Neural crest cell (in vitro differentiated cells): ENCODE measurements at regions not wholly inside any gene's neighbourhood (a gene's known extent, or its start where the extent isn't known, plus 50 kb on each side); places are given as distances from the start of the nearest gene placed in this dataset.

ENCODE experiments used
- DNase-seq: peaks from one replicate; pipeline ENCODE4 v3.0.0; 2021; ENCODE audit warnings: low read depth, mixed read lengths, low spot score
- H3K27ac Mint-ChIP-seq: one replicate; pipeline ENCODE4 v1.8.0; 2021; ENCODE audit warnings: mild to moderate bottlenecking, mixed read lengths; ENCODE audit not compliant: unreplicated experiment
- H3K27me3 Mint-ChIP-seq: 2 replicates; pipeline ENCODE4 v1.8.0; 2021; ENCODE audit warnings: low read depth, mild to moderate bottlenecking, mixed read lengths
- H3K36me3 Mint-ChIP-seq: 2 replicates; pipeline ENCODE4 v1.8.0; 2021; ENCODE audit warnings: low read depth, mild to moderate bottlenecking, mixed read lengths
- H3K4me1 Mint-ChIP-seq: 2 replicates; pipeline ENCODE4 v1.8.0; 2021; ENCODE audit warnings: mixed read lengths
- H3K4me3 Mint-ChIP-seq: one replicate; pipeline ENCODE4 v1.8.0; 2021; ENCODE audit warnings: mild to moderate bottlenecking, mixed read lengths
- H3K9me3 Mint-ChIP-seq: 2 replicates; pipeline ENCODE4 v1.8.0; 2021; ENCODE audit warnings: mixed read lengths
- TF ChIP-seq, protein P1 (sequence below): fragments of 200-600 bp; sonication (generic); conservative IDR thresholded peaks from 2 replicates; pipeline ENCODE4 v1.5.0; 2021; ENCODE audit warnings: antibody characterized with exemption, mild to moderate bottlenecking

DNA sequence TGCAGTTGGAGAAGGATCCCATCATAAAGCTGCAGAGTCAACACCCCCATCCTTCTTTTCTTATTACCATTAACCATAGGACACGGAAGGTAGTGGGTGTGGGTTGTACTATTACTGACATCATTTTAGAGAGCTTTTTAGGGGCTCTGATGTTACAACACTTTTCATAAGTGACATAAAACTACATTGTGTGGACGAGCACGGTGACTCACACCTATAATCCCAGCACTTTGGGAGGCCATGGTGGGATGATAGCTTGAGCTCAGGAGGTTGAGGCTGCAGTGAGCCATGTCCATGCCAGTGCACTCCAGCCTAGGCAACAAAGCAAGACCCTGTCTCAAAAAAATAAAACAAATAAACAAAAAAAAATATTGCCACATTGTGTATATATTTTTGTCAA, 167.1 kb downstream of the DUSP6 start:
- peaks cover 13% of the 10 kb centered on the region for H3K36me3 Mint-ChIP-seq
- TF ChIP-seq, protein P1, sequence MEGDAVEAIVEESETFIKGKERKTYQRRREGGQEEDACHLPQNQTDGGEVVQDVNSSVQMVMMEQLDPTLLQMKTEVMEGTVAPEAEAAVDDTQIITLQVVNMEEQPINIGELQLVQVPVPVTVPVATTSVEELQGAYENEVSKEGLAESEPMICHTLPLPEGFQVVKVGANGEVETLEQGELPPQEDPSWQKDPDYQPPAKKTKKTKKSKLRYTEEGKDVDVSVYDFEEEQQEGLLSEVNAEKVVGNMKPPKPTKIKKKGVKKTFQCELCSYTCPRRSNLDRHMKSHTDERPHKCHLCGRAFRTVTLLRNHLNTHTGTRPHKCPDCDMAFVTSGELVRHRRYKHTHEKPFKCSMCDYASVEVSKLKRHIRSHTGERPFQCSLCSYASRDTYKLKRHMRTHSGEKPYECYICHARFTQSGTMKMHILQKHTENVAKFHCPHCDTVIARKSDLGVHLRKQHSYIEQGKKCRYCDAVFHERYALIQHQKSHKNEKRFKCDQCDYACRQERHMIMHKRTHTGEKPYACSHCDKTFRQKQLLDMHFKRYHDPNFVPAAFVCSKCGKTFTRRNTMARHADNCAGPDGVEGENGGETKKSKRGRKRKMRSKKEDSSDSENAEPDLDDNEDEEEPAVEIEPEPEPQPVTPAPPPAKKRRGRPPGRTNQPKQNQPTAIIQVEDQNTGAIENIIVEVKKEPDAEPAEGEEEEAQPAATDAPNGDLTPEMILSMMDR, result no peak

DNA sequence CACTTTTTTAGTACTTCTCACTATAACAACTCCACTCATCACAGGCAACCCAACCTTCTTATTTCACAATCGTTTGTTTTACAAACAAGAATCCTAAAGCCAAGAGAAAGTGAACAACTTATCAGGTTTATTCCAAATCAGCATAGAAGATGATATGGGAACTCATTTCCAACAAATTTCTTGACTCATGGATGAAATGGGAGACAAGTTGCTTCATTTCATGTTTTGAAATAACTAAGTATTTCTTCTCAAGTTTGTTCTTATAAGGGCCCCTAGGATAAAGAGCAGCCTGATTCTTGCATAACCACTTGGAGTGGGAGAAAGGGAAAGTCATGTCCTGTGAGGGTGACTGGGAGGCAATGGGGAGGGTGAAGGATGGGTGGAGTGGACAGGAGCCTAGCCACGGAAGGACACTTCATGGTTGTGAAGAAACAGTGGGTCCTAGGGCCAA, 168.3 kb downstream of the DUSP6 start:
- H3K9me3 Mint-ChIP-seq, result peaks cover 2% of the 10 kb centered on the region
- peaks cover 10% of the 10 kb centered on the region for H3K36me3 Mint-ChIP-seq
- TF ChIP-seq, protein P1, result no peak
- H3K4me3 Mint-ChIP-seq, result no peak overlapping the region
- H3K27ac Mint-ChIP-seq, result no peak overlapping the region
- DNase-seq, result no peak
- no peaks in the 10 kb centered on the region for H3K27me3 Mint-ChIP-seq
- peaks cover 11% of the 10 kb centered on the region for H3K4me1 Mint-ChIP-seq

More for the DNA sequence above, 167.1 kb downstream of the DUSP6 start:
- H3K4me1 Mint-ChIP-seq, result peaks cover 11% of the 10 kb centered on the region
- H3K9me3 Mint-ChIP-seq, result peaks cover 2% of the 10 kb centered on the region
- no peak overlapping the region for H3K27ac Mint-ChIP-seq
- H3K27me3 Mint-ChIP-seq, result no peaks in the 10 kb centered on the region
- DNase-seq, result no peak
- no peak overlapping the region for H3K4me3 Mint-ChIP-seq

DNA sequence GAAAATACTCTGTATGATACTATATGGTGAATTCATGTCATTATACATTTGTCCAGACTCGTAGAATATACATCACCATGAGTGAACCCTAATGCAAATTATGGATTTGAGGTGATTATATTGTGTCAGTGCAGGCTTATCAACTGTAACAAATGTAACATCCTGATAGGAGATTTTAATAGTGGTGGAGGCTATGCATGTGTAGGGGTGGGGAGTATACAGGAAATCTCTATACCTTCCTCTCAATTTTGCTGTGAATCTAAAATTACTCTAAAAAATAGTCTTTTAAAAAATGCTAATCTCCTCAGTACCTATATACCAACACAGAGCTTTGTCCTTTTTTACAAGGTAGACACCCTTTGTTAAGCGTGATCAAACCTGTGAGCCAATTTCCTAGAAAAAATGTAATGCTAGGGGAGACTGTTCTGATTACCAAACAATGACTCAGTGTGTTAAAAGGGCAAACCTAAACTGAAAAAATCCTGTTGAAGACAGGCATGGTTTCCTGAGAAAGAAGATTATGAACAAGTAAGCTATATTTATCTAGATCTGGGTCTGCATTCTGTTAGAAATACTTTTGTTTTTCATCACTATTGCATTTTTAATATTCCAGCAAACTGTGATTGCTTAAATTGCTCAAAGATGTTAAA, 170.9 kb downstream of the DUSP6 start:
- Mint-ChIP-seq H3K9me3 (peaks cover 2% of the 10 kb centered on the region), H3K4me1 (peaks cover 11% of the 10 kb centered on the region), H3K36me3 (no peaks in the 10 kb centered on the region), H3K4me3 (no peak overlapping the region), H3K27ac (no peak overlapping the region), H3K27me3 (no peaks in the 10 kb centered on the region)
- DNase-seq, result no peak
- TF ChIP-seq, protein P1, result no peak

DNA sequence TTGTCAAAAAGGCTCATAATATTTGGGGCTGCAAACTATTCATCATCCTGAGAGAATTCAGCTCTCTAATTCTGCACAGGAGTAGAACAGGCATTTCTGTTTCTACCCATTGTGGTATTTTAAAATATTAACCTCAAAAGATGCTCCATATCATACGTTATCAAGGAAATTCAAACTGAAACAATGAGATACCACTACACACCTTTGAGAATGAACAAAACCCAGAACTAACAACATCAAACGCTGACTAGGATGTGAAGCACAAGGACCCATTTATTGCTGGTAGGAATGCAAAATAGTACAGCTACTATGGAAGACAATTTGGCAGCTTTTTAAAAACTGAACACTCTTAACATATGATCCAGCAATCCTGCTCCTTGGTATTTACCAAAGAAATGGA, 171.8 kb downstream of the DUSP6 start:
- H3K27ac Mint-ChIP-seq, result no peak overlapping the region

DNA sequence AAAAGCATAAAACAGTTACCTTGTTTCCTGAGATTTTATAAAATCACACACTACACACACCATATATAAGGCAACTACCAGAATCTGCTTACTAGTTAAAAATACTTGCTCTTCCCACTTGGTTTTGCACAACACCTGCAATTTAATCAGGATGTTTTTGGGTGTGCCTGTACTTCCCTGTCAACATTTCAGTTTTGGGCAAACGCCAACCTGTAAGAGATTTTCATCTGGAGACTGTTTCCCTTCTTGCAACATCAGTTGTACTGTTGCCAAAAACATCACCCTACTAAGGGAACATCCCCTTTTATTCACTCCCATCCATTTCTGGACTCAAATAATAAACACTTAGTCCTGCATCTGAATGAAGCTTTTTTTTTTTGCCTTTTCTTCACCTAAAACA, 172.3 kb downstream of the DUSP6 start:
- Mint-ChIP-seq H3K4me1 (peaks cover 11% of the 10 kb centered on the region), H3K9me3 (peaks cover 2% of the 10 kb centered on the region), H3K4me3 (no peak overlapping the region), H3K27me3 (no peaks in the 10 kb centered on the region), H3K36me3 (no peaks in the 10 kb centered on the region), H3K27ac (no peak overlapping the region)
- DNase-seq, result no peak
- TF ChIP-seq, protein P1, result no peak

More for the DNA sequence above, 171.8 kb downstream of the DUSP6 start:
- Mint-ChIP-seq H3K27me3 (no peaks in the 10 kb centered on the region), H3K4me3 (no peak overlapping the region), H3K4me1 (peaks cover 11% of the 10 kb centered on the region), H3K9me3 (peaks cover 2% of the 10 kb centered on the region), H3K36me3 (no peaks in the 10 kb centered on the region)
- no peak for DNase-seq
- TF ChIP-seq, protein P1, result no peak
